ENCODE measurements at regions not wholly inside any gene's neighbourhood (a gene's known extent, or its start where the extent isn't known, plus 50 kb on each side); places are given as distances from the start of the nearest gene placed in this dataset.

- TF ChIP-seq BHLHE40 (IDR thresholded peaks at IDR 0.05; ENCODE audit: borderline replicate concordance) (no peak), ZNF384 (IDR thresholded peaks at IDR 0.05) (no peak), FOXK2 (IDR thresholded peaks at IDR 0.05) (no peak)
- TF ChIP-seq, protein P1, sequence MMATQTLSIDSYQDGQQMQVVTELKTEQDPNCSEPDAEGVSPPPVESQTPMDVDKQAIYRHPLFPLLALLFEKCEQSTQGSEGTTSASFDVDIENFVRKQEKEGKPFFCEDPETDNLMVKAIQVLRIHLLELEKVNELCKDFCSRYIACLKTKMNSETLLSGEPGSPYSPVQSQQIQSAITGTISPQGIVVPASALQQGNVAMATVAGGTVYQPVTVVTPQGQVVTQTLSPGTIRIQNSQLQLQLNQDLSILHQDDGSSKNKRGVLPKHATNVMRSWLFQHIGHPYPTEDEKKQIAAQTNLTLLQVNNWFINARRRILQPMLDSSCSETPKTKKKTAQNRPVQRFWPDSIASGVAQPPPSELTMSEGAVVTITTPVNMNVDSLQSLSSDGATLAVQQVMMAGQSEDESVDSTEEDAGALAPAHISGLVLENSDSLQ (IDR thresholded peaks at IDR 0.05) = peak; percentile 53
These were observed 171.7 kb upstream of the ETAA1 start for GRCh38 chr2:67225287-67225973.

Measured in HEK293T (cell line).